ENCODE measurements at regions not wholly inside any gene's neighbourhood (a gene's known extent, or its start where the extent isn't known, plus 50 kb on each side); places are given as distances from the start of the nearest gene placed in this dataset.
"Not testable (repeated sequence)": the region's sequence is repeated elsewhere in the genome, so short reads cannot be mapped to it uniquely, and the experiment has no call there.

DNA sequence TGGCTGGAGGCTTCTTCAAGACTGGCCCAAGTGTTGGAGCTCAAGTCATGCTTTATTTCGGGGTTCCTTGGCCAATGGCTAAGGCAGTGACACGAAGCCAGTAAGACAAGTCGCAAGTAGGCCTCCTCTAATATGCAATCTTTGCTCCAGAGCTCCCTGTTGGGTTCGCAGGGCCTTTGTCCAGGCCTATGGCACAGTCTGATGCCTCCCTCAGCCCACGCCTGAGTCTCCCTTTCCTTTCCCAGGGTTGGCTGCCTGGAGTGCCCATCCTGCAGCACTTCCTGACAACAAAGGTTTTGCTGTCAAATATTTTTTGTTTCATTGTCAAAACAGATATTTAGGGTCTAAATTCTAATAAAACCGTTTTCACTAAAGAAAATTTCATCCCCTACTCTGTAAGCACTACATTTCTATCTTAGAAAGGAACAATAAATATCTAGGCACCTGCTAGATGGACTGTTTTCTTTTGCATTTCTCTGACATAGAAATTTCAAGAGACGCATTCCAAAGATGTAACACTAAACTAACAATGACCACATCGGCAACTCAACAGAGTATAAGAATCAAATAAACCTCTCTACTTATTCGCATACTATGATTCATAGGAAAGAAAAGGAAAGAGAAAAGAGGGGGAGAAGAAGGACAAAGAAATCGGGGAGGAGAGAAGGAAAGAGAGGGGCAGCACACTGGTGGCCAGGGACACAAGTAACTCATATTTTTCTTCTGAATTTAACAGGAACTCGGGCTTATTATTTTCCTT, 393.1 kb upstream of the ATP11B start:
- no peak for DNase-seq (ENCODE audit: low spot score)

DNA sequence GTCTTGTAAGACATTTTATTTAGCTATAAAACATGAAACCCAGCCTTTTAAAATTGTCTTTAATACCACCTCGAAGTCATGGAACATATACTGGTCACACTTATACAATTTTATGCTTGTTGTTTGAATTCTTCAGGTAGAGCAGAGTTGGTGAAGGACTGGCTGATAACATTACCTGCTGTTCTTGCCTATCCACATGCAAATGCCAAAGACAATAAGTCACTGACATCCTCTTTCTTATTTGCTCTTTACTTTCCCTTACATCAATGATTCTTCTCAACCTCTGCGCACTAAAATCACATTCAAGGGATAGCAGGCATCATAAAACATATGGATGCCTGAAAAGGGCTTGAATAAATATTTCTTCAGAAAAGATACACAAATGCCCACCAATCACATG, 392.5 kb upstream of the ATP11B start:
- DNase-seq (ENCODE audit: low spot score), result no peak

- no peak for DNase-seq (ENCODE audit: low spot score)
Measured at GRCh38 chr3:182404031-182404430, 389.3 kb upstream of the ATP11B start.

DNA sequence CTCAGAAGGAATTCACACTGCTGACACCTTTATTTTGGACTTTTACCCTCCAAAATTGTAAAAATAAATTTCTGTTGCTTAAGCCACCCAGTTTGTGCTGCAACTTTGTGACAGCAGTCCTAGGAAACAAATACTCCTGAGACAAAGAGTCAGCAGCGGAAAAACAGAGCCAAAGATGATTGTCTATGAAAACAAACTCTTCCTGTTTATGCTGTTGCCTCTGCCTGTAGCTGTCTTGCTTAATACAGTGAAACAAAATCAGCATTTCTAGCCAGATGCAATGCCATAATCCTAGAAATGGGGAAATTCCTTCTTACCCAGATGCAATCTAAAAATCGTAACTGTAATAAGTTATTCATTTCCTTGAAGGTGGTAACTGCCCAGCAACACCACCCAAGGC, 387.5 kb upstream of the ATP11B start:
- DNase-seq (ENCODE audit: low spot score), result no peak

- DNase-seq (ENCODE audit: low spot score), result no peak
Measured at GRCh38 chr3:182406786-182407185, 386.5 kb upstream of the ATP11B start.

DNA sequence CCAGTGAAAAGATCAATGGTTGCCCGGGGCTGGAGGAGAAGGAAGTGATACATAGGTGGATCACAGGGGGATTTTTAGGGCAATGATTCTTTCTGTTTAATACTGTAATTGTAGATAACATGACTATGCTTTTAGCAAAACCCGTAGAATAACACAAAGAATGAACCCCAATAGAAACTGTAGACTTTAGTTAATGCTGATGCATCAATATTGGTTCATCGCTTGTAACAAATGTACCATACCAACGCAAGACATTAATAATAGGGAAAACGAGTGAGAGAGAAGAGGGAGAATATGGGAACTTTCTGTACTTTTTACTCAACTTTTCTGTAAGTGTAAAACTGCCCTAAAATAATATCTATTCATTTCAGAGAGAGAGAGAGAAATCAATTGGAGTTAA, 383.3 kb upstream of the ATP11B start:
- no peak for DNase-seq (ENCODE audit: low spot score)

DNA sequence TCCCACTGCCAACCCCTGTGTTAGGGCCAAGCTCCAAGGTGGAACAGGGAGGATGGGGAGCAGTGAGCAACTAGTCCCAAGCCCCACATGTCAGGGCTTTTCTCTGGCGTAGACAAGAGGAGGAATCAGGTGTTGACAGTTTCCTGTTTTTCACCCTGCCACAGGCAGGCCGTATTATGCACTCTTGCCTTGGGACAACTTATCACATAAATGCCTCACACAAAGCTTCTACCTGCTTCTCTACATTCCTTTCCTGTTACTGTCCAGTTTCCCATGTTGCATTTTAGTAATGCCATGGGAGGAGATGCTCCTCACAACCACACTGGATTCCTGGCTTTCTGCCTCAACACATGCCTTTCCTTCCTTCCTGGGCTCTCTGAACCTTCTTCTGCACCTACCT, 381.2 kb upstream of the ATP11B start:
- DNase-seq (ENCODE audit: low spot score), result no peak

- no peak for DNase-seq (ENCODE audit: low spot score)
Measured at GRCh38 chr3:182413061-182413460, 380.2 kb upstream of the ATP11B start.

DNA sequence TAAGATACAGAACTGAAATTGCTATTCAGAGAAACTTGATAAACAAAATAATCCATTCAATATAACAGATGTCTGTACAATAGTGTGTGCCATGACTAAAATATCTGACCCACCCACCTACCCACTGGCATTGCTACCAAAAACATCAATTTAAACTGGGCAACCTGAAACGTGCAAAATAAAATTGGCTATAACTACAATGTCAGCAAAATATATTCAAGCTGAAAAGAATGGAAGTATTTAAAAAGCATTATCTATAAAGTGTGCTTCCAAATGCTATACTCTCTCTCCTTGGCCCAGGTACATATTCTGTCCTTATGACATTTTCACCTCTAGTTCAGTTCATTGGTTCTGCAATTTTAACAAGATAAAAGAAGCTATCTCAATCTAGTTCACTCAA, 379.6 kb upstream of the ATP11B start:
- DNase-seq (ENCODE audit: low spot score), result no peak

GRCh38 chr3:182414586-182414985, 378.7 kb upstream of the ATP11B start:
- no peak for DNase-seq (ENCODE audit: low spot score)

DNA sequence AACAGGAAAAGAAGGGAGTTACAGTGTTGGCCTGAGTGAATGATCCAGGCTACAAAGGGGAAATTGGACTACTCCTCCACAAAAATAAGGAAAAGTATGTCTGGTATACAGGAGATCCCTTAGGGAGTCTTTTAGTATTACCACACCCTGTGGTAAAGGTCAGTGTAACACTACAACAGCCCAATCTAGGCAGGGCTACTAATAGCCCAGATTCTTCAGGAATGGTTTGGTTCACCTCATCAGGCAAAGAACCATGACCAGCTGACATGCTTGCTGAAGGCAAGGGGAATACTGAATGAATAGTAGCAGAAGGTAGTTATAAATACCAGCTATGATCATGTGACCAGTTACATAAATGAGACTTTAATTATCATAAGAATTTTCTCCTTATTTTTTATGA, 372.6 kb upstream of the ATP11B start:
- DNase-seq (ENCODE audit: low spot score), result no peak

DNA sequence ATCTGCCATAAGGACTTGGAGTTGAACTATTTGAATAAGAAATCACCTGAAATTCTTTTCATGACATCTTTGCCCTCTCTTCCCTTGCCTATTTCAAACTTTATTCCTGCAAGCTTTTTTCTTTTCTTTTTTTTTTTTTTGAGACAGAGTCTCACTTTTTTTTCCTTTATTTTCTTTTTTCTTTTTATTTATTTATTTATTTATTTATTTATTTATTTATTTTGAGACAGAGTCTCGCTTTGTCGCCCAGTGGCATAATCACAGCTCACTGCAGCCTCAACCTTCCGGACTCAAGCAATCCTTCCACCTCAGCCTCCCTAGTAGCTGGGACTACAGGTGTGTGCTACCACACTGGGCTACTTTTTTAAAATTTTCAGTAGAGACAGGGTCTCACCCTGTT, 369.3 kb upstream of the ATP11B start:
- DNase-seq (ENCODE audit: low spot score), result no peak

GRCh38 chr3:182425926-182426718, 367.2 kb upstream of the ATP11B start:
- DNase-seq (ENCODE audit: low spot score), result not testable (repeated sequence)

DNA sequence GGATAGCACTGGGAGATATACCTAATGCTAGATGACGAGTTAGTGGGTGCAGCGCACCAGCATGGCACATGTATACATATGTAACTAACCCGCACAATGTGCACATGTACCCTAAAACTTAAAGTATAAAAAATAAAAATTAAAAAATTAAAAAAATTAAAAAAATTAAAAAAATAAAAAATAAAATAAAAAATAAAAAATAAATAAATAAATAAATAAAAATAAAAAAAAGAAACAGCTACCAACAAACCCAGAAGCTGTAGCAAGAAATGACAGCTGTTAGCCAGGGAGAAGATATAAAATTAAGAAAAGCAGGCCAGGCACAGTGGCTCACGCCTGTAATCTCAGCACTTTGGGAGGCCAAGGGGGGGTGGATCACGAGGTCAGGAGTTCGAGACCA, 361.3 kb upstream of the ATP11B start:
- not testable (repeated sequence) for DNase-seq (ENCODE audit: low spot score)

DNA sequence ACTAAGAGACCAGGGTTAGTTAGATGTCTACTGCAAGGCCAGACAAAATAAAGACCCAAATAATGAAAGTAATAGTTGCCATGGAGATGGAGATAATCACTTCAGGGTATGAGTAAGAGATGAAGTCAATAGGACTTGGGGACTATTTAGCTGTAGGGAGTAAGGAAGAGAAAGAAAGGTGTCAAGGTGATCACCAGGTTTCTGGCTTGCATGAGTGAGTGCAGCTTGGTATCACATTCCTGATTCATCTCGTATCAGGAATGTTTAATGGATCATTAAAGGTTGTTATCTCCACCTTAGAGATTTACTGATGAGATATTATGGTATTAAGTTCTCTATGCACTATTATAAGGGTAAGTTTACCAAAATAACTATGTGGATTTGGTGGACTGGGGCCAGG, 357.4 kb upstream of the ATP11B start:
- DNase-seq (ENCODE audit: low spot score), result no peak

- DNase-seq (ENCODE audit: low spot score), result no peak
Measured at GRCh38 chr3:182436547-182436946, 356.8 kb upstream of the ATP11B start.

- no peak for DNase-seq (ENCODE audit: low spot score)
Measured at GRCh38 chr3:182438398-182438797, 354.9 kb upstream of the ATP11B start.

GRCh38 chr3:182440101-182440500, 353.2 kb upstream of the ATP11B start:
- no peak for DNase-seq (ENCODE audit: low spot score)

DNA sequence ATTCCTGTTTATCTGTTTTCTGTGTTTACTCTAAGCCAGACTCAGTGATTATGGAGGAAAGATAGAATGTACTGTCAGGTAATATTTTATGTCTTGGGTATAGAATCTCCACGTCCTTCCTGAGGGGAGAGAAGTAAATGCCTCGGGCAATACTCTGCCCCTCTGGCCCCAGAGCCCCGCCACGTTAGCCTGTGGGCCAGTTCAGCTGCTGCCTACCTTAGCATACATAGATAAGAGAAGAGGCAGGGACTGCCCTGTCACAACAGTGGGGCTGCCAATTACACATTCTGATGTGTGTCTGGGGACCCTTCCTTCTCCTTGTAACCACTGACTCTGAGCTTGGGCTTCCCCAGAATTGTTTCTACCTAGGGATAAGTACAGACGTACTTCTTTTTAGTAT, 347.7 kb upstream of the ATP11B start:
- DNase-seq (ENCODE audit: low spot score), result no peak

DNA sequence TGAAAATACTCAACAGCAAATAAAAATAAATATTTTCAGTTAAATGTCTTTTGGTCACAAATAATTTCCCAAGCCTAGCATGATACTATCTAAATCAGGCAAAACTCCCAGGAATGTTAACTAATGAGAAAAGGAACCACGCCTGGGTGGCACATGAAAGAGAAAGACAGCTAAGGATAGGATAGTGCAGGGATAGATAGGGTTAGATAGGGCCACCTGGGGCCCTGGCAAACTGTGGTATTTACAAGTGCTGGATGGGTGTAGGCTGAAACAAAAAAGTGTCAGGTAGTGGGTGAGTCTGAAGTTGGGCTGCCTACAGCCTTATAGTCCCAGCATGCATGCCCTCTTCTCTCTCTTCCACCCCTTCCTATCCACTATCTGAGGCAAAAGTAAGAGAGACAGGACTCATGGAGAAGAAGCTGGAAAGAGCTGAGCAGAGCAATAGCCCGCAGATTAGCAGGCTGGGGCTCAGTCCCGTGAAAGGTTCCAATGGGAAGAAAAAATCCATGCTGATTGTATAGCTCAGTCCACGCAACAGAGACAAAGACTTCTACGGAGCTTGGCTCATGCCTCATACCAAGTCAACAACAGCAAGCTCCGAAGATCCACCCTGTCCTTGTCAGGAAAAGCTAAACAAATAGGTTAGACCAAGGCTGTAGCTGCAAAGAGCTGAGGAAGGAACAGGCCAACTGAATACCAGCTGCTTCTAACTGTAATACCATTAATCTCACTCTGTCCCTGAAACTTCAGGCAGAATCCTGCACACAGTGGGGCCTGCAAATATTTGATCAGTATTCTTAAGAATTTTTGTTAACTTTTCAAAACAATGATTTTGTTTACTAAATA, 342.1 kb upstream of the ATP11B start:
- DNase-seq (ENCODE audit: low spot score), result no peak

- no peak for DNase-seq (ENCODE audit: low spot score)
Measured at GRCh38 chr3:182451871-182452270, 341.4 kb upstream of the ATP11B start.

DNA sequence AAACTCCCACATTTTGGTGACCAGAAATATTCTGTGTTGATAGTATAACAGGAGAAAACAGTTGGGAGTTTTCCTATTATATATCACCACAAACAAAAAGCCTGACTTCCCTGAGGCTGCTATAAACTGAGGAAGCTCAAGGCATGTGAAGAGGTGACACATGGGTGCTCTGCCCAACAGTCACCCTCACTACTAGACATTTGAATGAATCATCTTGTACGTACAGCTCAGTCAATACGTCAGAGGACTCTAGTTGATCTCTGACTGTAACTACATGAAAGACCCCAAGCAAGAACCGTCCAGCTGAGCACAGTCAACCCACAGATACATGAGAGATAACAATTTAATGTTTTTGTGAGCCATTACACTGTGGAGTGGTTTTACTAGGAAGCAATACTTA, 338.3 kb upstream of the ATP11B start:
- peak; percentile 32 for DNase-seq (ENCODE audit: low spot score)

DNA sequence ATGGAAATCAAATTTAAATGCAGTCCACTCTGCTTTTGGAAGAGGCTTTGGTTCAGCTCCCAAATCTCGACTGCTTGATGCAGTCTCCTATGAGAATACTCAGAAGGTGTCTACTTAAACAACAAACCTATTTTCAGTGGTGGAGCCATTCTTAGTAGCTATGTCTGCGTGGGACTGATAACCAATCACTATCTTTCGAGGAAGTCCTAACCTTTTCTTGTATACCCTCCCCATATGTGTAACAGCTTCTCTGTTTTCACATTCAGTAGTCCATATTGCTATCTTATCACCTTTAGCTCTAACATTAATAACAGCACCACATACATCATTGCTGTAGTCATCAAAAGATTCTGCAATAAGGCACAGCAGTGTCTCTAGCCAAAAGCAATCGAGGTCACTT, 333.0 kb upstream of the ATP11B start:
- DNase-seq (ENCODE audit: low spot score), result no peak
